H1 (cell line): ENCODE measurements at regions not wholly inside any gene's neighbourhood (a gene's known extent, or its start where the extent isn't known, plus 50 kb on each side); places are given as distances from the start of the nearest gene placed in this dataset.

ENCODE experiments used
- CTCF ChIA-PET: fragments of 300-600 bp; sonication (Branson Sonifier 250); formaldehyde crosslinking; loops from one replicate; lab custom pipeline; 2021; ENCODE audit not compliant: partially characterized antibody; lab: Charles Lee
- POLR2A ChIA-PET: fragments of 300-600 bp; sonication (Branson Sonifier 250); formaldehyde crosslinking; loops from one replicate; lab custom pipeline; 2021; ENCODE audit warnings: inconsistent platforms; ENCODE audit not compliant: partially characterized antibody; lab: Charles Lee
- DNase-seq, 2 experiments: peaks; one replicate each; pipeline versions ENCODE4 v3.0.0 to v3.0.0-alpha.2; 2010 to 2022; ENCODE audit warnings: low spot score in 2 of 2, low read depth in 1 of 2, mixed read lengths in 1 of 2
- FAIRE-seq: peaks from 2 replicates; lab custom pipeline; 2011; peaks lifted over from hg19 to GRCh38; lab: Jason Lieb, UNC
- H2AFZ ChIP-seq: 2 replicates; pipeline ENCODE4 v1.8.1; 2012; ENCODE audit warnings: low read length, inconsistent platforms
- H2AK5ac ChIP-seq: 2 replicates; pipeline ENCODE4 v1.6.1; 2013; ENCODE audit warnings: low read depth, low read length
- H2BK120ac ChIP-seq: replicated peaks from 2 replicates; pipeline ENCODE3; 2013; ENCODE audit warnings: low read depth, low read length, inconsistent platforms
- H2BK12ac ChIP-seq: 2 replicates; pipeline ENCODE4 v1.6.1; 2013; ENCODE audit warnings: low read depth, low read length
- H2BK15ac ChIP-seq: 2 replicates; pipeline ENCODE4 v1.6.1; 2013; ENCODE audit warnings: low read length
- H2BK20ac ChIP-seq: 2 replicates; pipeline ENCODE4 v1.6.1; 2013; ENCODE audit warnings: low read length
- H2BK5ac ChIP-seq: 2 replicates; pipeline ENCODE4 v1.6.1; 2013; ENCODE audit warnings: low read depth, low read length
- H3K14ac ChIP-seq: 2 replicates; pipeline ENCODE4 v1.6.1; 2013; ENCODE audit warnings: inconsistent platforms; ENCODE audit not compliant: insufficient read length
- H3K18ac ChIP-seq: 2 replicates; pipeline ENCODE4 v1.6.1; 2013; ENCODE audit warnings: low read length; ENCODE audit errors: extremely low read depth
- H3K23ac ChIP-seq: 2 replicates; pipeline ENCODE4 v1.6.1; 2013; ENCODE audit warnings: inconsistent platforms; ENCODE audit not compliant: insufficient read length
- H3K23me2 ChIP-seq: 2 replicates; pipeline ENCODE4 v1.6.1; 2013; ENCODE audit warnings: low read depth, low read length
- H3K27ac ChIP-seq: 2 replicates; pipeline ENCODE4 v1.6.1; 2011; ENCODE audit warnings: low read depth, low read length, inconsistent platforms
- H3K27me3 ChIP-seq, 4 experiments: replicated peaks in 1 of 4; 1 replicate in 1 of 4; 2 replicates in 3 of 4; pipeline versions ENCODE4 v1.6.1 to v1.8.1; 2011 to 2013; ENCODE audit warnings: low read length in 3 of 4, mild to moderate bottlenecking in 3 of 4, inconsistent platforms in 2 of 4, mixed read lengths in 2 of 4, moderate library complexity in 1 of 4; ENCODE audit not compliant: control insufficient read depth in 3 of 4, insufficient read depth in 3 of 4; ENCODE audit errors: extremely low read depth in 1 of 4
- H3K36me3 ChIP-seq, 4 experiments: 2 replicates each; pipeline versions ENCODE4 v1.6.1 to v1.8.1; 2011 to 2013; ENCODE audit warnings: mild to moderate bottlenecking in 4 of 4, low read length in 3 of 4, moderate library complexity in 2 of 4, control low read depth in 1 of 4, inconsistent platforms in 1 of 4; ENCODE audit not compliant: insufficient read depth in 4 of 4, control insufficient read depth in 2 of 4
- H3K4ac ChIP-seq: replicated peaks from 2 replicates; pipeline ENCODE3; 2013; ENCODE audit warnings: low read length, low read depth, mixed read lengths, inconsistent platforms; ENCODE audit not compliant: insufficient read length
- H3K4me1 ChIP-seq, 4 experiments: replicated peaks in 1 of 4; 1 replicate in 1 of 4; 2 replicates in 3 of 4; pipeline versions ENCODE4 v1.6.1 to v1.8.1; 2011 to 2013; ENCODE audit warnings: low read length in 3 of 4, inconsistent platforms in 2 of 4, mixed read lengths in 1 of 4; ENCODE audit not compliant: insufficient read depth in 4 of 4, control insufficient read depth in 3 of 4
- H3K4me2 ChIP-seq, 2 experiments: 2 replicates each; pipeline versions ENCODE4 v1.6.1 to v1.8.1; 2011 to 2013; ENCODE audit warnings: low read depth in 2 of 2, low read length in 2 of 2, control low read depth in 1 of 2, inconsistent platforms in 1 of 2, mild to moderate bottlenecking in 1 of 2; ENCODE audit not compliant: insufficient read depth in 1 of 2
- H3K4me3 ChIP-seq, 4 experiments: fragments of 200-600, 300-600 bp in 1 of 4; sonication (generic), shearing (Covaris generic), sonication (Bioruptor Twin) in 1 of 4; 2 replicates each; pipeline versions ENCODE4 v1.5.1 to v1.8.1; 2011 to 2016; ENCODE audit warnings: low read length in 4 of 4, low read depth in 3 of 4, control low read depth in 2 of 4, inconsistent platforms in 2 of 4, mild to moderate bottlenecking in 2 of 4, mixed read lengths in 1 of 4, moderate library complexity in 1 of 4; ENCODE audit not compliant: insufficient read depth in 2 of 4; ENCODE audit errors: extremely low read depth in 1 of 4
- H3K56ac ChIP-seq: replicated peaks from 2 replicates; pipeline ENCODE3; 2013; ENCODE audit warnings: low read depth, mild to moderate bottlenecking, mixed read lengths, low read length, inconsistent platforms; ENCODE audit not compliant: insufficient read length
- H3K79me1 ChIP-seq: 2 replicates; pipeline ENCODE4 v1.6.1; 2013; ENCODE audit warnings: low read depth, low read length, control low read depth
- H3K79me2 ChIP-seq, 2 experiments: 2 replicates each; pipeline versions ENCODE4 v1.6.1 to v1.8.1; 2012 to 2013; ENCODE audit warnings: low read length in 2 of 2, mild to moderate bottlenecking in 2 of 2, inconsistent platforms in 1 of 2; ENCODE audit not compliant: insufficient read depth in 2 of 2, control insufficient read depth in 1 of 2
- H3K9ac ChIP-seq, 4 experiments: replicated peaks in 1 of 4; 1 replicate in 1 of 4; 2 replicates in 3 of 4; pipeline versions ENCODE4 v1.6.1 to v1.8.1; 2011 to 2013; ENCODE audit warnings: low read depth in 3 of 4, low read length in 3 of 4, control low read depth in 2 of 4, mild to moderate bottlenecking in 2 of 4, moderate library complexity in 2 of 4, inconsistent platforms in 1 of 4; ENCODE audit errors: extremely low read depth in 1 of 4
- H3K9me3 ChIP-seq, 2 experiments: 2 replicates each; pipeline versions ENCODE4 v1.6.1 to v1.8.1; 2012 to 2013; ENCODE audit warnings: mild to moderate bottlenecking in 2 of 2, moderate library complexity in 2 of 2, control low read depth in 1 of 2, inconsistent platforms in 1 of 2, low read depth in 1 of 2, low read length in 1 of 2, mixed read lengths in 1 of 2; ENCODE audit not compliant: insufficient read depth in 2 of 2
- H4K20me1 ChIP-seq, 2 experiments: replicated peaks in 1 of 2; 2 replicates each; pipeline versions ENCODE3 to v1.8.1; 2011 to 2013; ENCODE audit warnings: inconsistent platforms in 2 of 2, low read length in 2 of 2, mild to moderate bottlenecking in 1 of 2; ENCODE audit not compliant: insufficient read depth in 2 of 2, control insufficient read depth in 1 of 2
- H4K5ac ChIP-seq: 2 replicates; pipeline ENCODE4 v1.6.1; 2013; ENCODE audit warnings: low read length, low read depth, mixed read lengths, inconsistent platforms; ENCODE audit not compliant: insufficient read length
- H4K8ac ChIP-seq: 2 replicates; pipeline ENCODE4 v1.8.0; 2013; ENCODE audit warnings: mild to moderate bottlenecking, moderate library complexity, low read length, inconsistent platforms; ENCODE audit not compliant: insufficient read depth; ENCODE audit errors: extremely low read depth
- H4K91ac ChIP-seq: replicated peaks from 2 replicates; pipeline ENCODE3; 2013; ENCODE audit warnings: low read length, mixed read lengths, inconsistent platforms; ENCODE audit not compliant: insufficient read length
- ASH2L ChIP-seq: fragments of 200-600, 300-600 bp; sonication (generic); IDR thresholded peaks from one replicate; pipeline ENCODE4 v1.7.1; 2017; ENCODE audit warnings: low read length
- BRCA1 ChIP-seq: IDR thresholded peaks from 2 replicates; pipeline ENCODE4 v1.6.1; 2012; ENCODE audit warnings: low read depth, low read length, improper control_type of control experiment
- CBX8 ChIP-seq: fragments of 300-800, 300-1000 bp; sonication (generic); IDR thresholded peaks from 2 replicates; pipeline ENCODE4 v1.7.1; 2016; ENCODE audit warnings: low read depth, low read length, borderline replicate concordance
- CEBPB ChIP-seq: IDR thresholded peaks from 2 replicates; pipeline ENCODE4 v1.6.1; 2012; ENCODE audit warnings: low read depth, low read length
- CTBP2 ChIP-seq: IDR thresholded peaks from 2 replicates; pipeline ENCODE4 v1.7.0; 2011; ENCODE audit warnings: borderline replicate concordance, mild to moderate bottlenecking, moderate library complexity, mixed read lengths, low read length; ENCODE audit not compliant: insufficient read depth, insufficient read length
- GTF2F1 ChIP-seq: IDR thresholded peaks from 2 replicates; pipeline ENCODE4 v1.6.1; 2012; ENCODE audit warnings: low read depth, low read length, improper control_type of control experiment, borderline replicate concordance
- POLR2A ChIP-seq, 2 experiments: IDR thresholded peaks; 1 replicate in 1 of 2; 2 replicates in 1 of 2; pipeline ENCODE4 v1.6.1; 2011; ENCODE audit warnings: low read depth in 2 of 2, low read length in 2 of 2, mild to moderate bottlenecking in 2 of 2; ENCODE audit errors: control extremely low read depth in 1 of 2
- POU5F1 ChIP-seq: IDR thresholded peaks from 2 replicates; pipeline ENCODE4 v1.6.1; 2011; ENCODE audit warnings: low read depth, mild to moderate bottlenecking, low read length, moderate library complexity
- RAD21 ChIP-seq, 2 experiments: IDR thresholded peaks in 1 of 2; conservative IDR thresholded peaks in 1 of 2; 2 replicates each; pipeline ENCODE4 v1.6.1; 2011; ENCODE audit warnings: low read depth in 2 of 2, low read length in 2 of 2, improper control_type of control experiment in 1 of 2, inconsistent platforms in 1 of 2, mild to moderate bottlenecking in 1 of 2, moderate library complexity in 1 of 2
- RFX5 ChIP-seq: IDR thresholded peaks from 2 replicates; pipeline ENCODE4 v1.6.1; 2011; ENCODE audit warnings: low read depth, low read length, improper control_type of control experiment, borderline replicate concordance
- RNF2 ChIP-seq: fragments of 200-900, 300-1000 bp; sonication (generic); IDR thresholded peaks from 2 replicates; pipeline ENCODE4 v1.7.1; 2016; ENCODE audit warnings: borderline replicate concordance, low read depth, mild to moderate bottlenecking, antibody characterized with exemption, low read length; ENCODE audit not compliant: poor library complexity, severe bottlenecking; ENCODE audit errors: missing control alignments
- WGBS, 2 experiments: shearing (Covaris generic) in 1 of 2; methylation state at CpG; one replicate each; pipeline versions ENCODE4 v1.1.6 to v1.1.7; 2013 to 2015; ENCODE audit warnings: low lambda C conversion rate in 2 of 2, mixed read lengths in 2 of 2, inconsistent platforms in 1 of 2, low coverage in 1 of 2, missing lambda C conversion rate in 1 of 2; ENCODE audit not compliant: insufficient replicate concordance in 2 of 2, insufficient coverage in 1 of 2, insufficient read length in 1 of 2; ENCODE audit errors: extremely low coverage in 1 of 2, missing lambda C conversion rate in 1 of 2; 5-methylcytosine and 5-hydroxymethylcytosine counted together
- TF ChIP-seq, protein P1 (sequence below): IDR thresholded peaks from 2 replicates; pipeline ENCODE4 v1.6.1; 2011; ENCODE audit warnings: low read depth, mild to moderate bottlenecking, low read length; ENCODE audit not compliant: insufficient read depth

DNA sequence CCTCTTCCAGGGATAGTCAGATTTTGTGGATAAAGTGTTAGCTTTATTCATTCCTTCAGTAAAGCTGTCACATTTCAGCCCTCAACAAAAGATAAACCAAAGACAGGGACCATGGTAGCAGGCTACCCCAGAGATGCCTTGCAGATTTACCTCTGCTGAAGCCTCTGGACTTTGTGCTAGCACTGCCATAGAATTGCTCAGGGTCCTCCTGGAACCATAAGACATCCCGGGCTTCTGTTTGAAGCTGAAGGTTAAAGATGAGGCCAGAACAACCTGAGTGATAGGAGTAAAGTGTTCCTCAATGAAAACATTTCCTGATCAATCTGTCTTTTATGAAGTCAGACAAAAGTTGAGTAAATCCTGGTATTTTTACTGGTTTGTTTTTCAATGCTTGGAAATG is 57.5 kb upstream of the ARL15 start:
- H2BK120ac ChIP-seq: no peak overlapping the region
- H2BK20ac ChIP-seq: no peak overlapping the region
- H4K8ac ChIP-seq: no peak overlapping the region
- DNase-seq (no peak), FAIRE-seq (no peak)
- H2BK12ac ChIP-seq: no peak overlapping the region
- H3K79me2 ChIP-seq: no peaks in the 10 kb centered on the region
- H3K27ac ChIP-seq: no peak overlapping the region
- no peak overlapping the region for H3K4ac ChIP-seq
- H2AFZ ChIP-seq: no peak overlapping the region; the same call in 1 of the 2 replicates
- no peaks in the 10 kb centered on the region for H3K27me3 ChIP-seq
- H3K23me2 ChIP-seq: no peaks in the 10 kb centered on the region; the same call in 1 of the 2 replicates
- ChIA-PET POLR2A (no interaction called here), CTCF (interaction anchor here (1.4 kb wide), 1 partner anchor 113 kb away, joined by 3 read pairs; no protein-coding TSS in a partner anchor)
- H2BK15ac ChIP-seq: no peak overlapping the region
- H2BK5ac ChIP-seq: no peak overlapping the region
- H4K20me1 ChIP-seq: no peaks in the 10 kb centered on the region
- H4K5ac ChIP-seq: no peak overlapping the region
- H3K56ac ChIP-seq: no peak overlapping the region
- no peak overlapping the region for H4K91ac ChIP-seq
- H3K18ac ChIP-seq: no peak overlapping the region
- 85% methylated on average over 1 of the region's 1 CpG; no CpG with 5 or more reads in 1 of the 2 experiments for WGBS, 2 experiments
- no peak overlapping the region for H2AK5ac ChIP-seq
- H3K4me2 ChIP-seq: no peak overlapping the region
- no peaks in the 10 kb centered on the region for H3K36me3 ChIP-seq
- no peak overlapping the region for H3K9ac ChIP-seq
- TF ChIP-seq CBX8: no peak
- no peak for TF ChIP-seq RAD21 (IDR thresholded peaks at IDR 0.05 in 1 of 2, conservative IDR thresholded peaks at IDR 0.05 in 1 of 2; ENCODE audit: low read depth in 2 of 2, low read length in 2 of 2)
- TF ChIP-seq GTF2F1: no peak
- TF ChIP-seq CTBP2: no peak
- no peak for TF ChIP-seq RNF2
- TF ChIP-seq POU5F1: no peak
- no peak for TF ChIP-seq CEBPB
- no peak for TF ChIP-seq RFX5
- no peak for TF ChIP-seq POLR2A (IDR thresholded peaks at IDR 0.05; ENCODE audit: control extremely low read depth in 1 of 2, low read depth in 2 of 2, low read length in 2 of 2)
- TF ChIP-seq ASH2L: no peak
- TF ChIP-seq, protein P1, sequence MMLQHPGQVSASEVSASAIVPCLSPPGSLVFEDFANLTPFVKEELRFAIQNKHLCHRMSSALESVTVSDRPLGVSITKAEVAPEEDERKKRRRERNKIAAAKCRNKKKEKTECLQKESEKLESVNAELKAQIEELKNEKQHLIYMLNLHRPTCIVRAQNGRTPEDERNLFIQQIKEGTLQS: no peak
- TF ChIP-seq BRCA1: no peak
- TF ChIP-seq, all 59 proteins: peak for 0
- Histone ChIP-seq H3K4me3 (no peak overlapping the region), H3K9me3 (no peaks in the 10 kb centered on the region; a peak in 1 of 4 replicates), H3K79me1 (no peaks in the 10 kb centered on the region), H3K14ac (no peak overlapping the region), H3K4me1 (no peaks in the 10 kb centered on the region), H3K23ac (no peak overlapping the region)
